ENCODE measurements at regions not wholly inside any gene's neighbourhood (a gene's known extent, or its start where the extent isn't known, plus 50 kb on each side); places are given as distances from the start of the nearest gene placed in this dataset.

DNA sequence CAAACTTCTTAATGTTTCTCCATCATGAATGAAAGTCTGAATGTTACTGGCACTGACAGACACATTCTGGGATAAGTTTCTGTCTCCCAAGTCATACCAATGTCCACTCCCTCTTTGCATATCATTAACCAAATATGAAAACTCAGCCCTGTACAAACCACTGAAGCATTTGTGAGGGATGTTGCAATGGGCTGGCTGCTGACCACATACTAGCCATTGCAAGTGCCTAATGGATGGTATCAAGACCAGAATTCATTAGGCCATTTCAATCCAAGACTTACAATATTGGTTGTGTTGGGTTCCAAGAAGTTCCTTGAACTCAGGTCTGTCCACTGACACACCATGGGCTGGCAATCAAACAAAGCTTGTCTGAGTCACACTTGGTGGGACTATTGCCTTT lies 73.8 kb downstream of the CBLN2 start:
- DNase-seq (ENCODE audit: low spot score), result no peak

DNA sequence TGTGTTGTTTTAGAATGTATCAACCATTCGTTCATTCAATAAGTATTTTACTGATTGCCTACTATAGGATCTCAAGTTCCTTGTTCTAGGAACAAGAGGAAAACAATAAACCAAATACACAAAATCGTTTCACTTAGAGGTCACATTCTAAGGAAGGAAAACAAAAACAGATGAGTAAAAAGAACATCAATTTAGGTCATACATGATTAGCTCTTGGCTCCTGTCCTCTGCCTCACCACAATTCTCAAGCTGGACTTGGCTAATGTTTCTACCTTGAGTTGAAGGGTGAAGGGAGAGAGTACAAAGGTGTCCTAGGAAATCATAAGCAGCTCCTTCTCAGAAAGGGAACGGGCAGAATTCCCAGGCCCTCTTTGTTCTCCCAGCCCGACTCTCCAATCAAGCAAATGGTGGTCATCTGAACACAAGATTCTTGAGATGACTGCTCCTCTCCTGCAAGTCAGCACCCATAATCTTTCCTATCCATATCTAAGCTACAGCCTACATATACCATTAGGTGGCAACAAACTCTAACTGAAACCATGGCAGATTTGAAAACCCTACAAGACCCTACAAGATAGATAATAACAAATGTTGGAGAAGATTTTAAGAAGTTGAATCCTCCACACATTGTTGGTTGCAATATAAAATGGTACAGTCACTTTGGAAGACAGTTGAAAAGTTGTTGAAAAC lies 76.0 kb downstream of the CBLN2 start:
- no peak for DNase-seq (ENCODE audit: low spot score)

DNA sequence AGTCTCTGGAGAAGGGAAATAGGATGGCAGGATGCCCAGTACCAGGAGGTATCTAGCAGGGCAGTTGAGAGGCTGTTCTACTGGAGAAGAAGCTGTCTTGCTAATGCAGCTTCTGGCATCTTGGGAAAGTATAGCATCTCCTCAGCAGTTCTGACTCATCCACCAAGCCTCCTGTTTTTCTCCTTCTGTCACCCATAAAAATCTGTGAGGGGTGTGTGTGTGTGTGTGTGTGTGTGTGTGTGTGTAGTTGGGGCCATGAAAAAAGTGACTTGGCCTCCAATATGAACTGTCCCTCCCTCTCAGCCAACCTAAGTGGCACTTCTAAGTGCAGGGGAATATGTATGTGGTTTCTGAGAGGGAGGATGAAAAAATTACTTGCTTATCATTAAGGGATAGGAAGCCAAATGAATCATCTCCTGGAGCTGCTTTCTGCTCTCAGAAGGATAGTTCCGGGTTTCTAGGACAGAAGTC lies 83.9 kb downstream of the CBLN2 start:
- no peak for DNase-seq (ENCODE audit: low spot score)

GRCh38 chr18:72458271-72458670 lies 85.9 kb downstream of the CBLN2 start:
- no peak for DNase-seq (ENCODE audit: low spot score)

DNA sequence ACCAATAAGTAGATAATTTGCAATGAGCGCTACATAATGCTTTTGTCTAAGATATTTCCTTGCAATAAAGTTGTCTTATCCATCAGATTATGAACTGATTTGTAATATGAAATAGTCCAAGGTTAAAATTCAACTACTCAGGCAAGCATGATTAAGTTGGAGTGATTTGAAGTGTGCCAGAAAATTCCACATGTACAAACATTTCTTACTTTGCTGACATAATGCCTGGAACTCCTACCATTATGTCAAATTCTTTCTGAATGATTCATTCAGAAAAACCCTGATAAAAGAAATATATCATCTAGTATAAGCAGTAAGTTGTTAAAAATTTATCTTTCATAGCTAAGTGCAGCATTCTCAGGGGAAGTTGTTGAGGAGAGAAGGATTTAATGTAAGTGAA lies 87.3 kb downstream of the CBLN2 start:
- DNase-seq (ENCODE audit: low spot score), result no peak

GRCh38 chr18:72452328-72452727 lies 91.8 kb downstream of the CBLN2 start:
- no peak for DNase-seq (ENCODE audit: low spot score)

DNA sequence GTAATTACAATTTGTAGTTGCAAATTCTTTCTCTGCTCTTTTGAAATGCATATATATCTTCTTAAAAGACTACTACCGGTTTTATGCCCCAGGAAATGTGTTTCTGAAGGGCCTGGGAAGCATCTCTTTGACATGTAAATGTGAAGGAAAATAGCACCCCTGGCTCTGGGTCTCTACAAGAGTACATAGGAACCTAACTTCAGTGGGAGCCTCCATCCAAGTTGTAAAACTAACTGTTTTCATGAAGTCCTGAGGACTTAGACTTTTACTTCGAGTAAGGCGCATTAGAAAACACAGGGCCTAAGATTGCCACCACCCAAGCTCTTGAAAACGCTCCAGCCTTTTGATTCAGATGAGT lies 99.4 kb downstream of the CBLN2 start:
- DNase-seq (ENCODE audit: low spot score), result no peak

- DNase-seq (ENCODE audit: low spot score), result no peak
Observed at GRCh38 chr18:72444111-72444797, 99.9 kb downstream of the CBLN2 start.

DNA sequence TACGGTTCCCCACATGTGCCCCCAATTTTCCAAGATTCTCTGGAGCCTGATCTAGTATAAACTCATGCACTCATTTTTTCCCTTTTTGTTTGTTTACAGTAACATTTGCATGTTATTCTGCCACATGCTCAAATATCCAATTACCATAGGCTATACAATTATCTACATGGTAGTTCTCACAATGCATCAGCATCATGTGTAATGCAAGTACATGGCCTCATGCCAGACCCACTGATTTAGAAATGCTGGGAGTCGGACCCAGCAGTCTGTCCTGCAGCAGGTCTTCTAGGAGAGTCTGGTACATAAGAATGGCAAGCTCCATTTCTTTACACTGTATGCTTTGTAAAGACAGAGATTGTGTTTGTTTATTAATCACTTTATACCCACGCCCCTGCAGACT lies 107.7 kb downstream of the CBLN2 start:
- DNase-seq (ENCODE audit: low spot score), result no peak

GRCh38 chr18:72433756-72434155 lies 110.4 kb downstream of the CBLN2 start:
- no peak for DNase-seq (ENCODE audit: low spot score)

DNA sequence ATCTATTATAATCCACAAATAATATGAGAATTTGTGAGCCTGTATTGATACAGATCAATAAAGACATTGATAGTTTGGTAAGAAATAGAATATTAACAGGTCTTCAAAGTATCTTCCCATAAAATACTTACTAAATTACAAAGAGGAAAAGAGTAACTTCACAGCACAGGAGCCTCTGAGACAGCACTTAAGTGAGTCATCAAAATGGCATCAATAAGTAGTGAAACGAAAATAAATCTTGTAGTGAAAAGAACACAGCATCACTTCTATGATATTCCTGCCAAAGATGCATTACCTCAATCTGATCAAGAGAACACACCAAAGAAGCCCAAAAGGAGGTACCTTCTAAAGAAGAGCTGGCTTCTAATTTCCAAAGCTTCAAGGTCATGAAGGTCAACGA lies 116.4 kb downstream of the CBLN2 start:
- no peak for DNase-seq (ENCODE audit: low spot score)

- DNase-seq (ENCODE audit: low spot score), result no peak
Observed at GRCh38 chr18:72419914-72420313, 124.2 kb downstream of the CBLN2 start.

DNA sequence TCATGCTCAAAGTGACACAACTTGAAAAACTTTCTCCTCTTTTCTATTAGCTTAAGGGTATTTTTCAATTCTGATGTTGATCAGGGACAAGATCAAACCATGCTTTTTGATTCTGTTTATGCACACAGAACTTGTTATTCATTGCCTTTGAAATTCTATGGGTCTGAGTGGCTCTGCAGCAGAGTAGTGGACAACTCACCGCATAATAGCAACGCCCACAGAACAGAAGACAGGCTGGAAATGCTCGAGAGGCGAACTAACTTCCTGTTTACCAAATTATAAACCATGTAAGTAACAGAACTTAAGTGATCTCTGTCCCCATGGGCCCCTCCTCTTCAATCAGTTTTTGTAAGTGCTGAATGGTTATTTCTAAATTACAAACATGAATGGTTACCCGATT lies 131.2 kb downstream of the CBLN2 start:
- DNase-seq (ENCODE audit: low spot score), result no peak

DNA sequence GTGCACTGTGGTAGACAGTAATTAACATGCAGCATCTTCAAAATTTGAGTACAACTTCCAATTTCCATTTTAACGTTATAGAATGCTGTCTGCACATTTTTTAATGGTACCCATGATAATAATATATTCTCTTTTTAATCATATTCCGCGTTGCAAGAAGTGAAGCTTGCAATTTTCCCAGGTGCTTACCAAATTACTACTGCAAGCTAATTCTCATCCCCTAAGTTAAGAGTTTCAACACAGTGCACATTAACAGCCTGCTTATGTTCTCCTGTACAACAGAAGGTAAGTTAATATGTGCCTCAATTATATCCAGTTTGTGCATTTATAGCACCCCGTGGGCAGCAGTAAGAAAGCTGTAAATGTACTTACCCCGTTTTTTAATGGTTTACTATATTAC lies 132.9 kb downstream of the CBLN2 start:
- no peak for DNase-seq (ENCODE audit: low spot score)

- no peak for DNase-seq (ENCODE audit: low spot score)
Observed at GRCh38 chr18:72410399-72410798, 133.7 kb downstream of the CBLN2 start.

GRCh38 chr18:72409903-72410302 lies 134.2 kb downstream of the CBLN2 start:
- DNase-seq (ENCODE audit: low spot score), result no peak

DNA sequence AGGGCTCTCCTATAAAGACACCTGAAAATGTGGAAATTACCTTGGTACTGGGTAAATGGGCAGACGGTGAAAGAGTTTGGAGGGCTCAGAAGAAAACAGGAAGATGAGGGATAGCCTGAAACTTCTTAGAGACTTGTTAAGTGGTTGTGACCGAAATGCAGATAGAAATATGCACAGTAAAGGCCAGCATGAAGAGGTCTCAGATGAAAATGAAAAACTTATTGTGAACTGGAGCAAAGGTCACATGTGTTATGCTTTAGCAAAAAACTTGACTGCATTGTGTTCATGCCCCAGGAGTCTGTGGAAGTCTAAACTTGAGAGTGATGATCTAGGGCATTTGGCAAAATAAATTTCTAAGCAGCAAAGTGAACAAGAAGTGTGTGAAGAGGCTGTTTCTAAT lies 137.1 kb downstream of the CBLN2 start:
- no peak for DNase-seq (ENCODE audit: low spot score)

DNA sequence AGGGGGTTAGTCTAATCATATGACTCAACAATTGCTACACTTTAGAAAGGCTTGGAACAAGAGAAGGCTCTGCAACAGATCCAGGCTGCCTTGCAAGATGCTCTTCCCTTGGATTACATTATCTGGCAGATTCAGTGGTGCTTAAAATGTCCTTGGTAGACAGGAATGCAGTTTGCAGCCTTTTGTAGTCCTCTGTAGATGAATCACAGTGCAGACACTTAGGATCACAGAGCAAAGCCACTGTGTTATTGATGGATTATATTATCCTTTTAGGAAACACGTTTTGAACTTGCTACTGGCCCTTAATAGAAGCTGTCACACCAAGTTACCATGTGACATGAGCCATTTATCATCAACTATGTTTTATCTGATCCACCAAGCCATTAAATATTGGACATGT lies 152.2 kb downstream of the CBLN2 start:
- DNase-seq (ENCODE audit: low spot score), result no peak

DNA sequence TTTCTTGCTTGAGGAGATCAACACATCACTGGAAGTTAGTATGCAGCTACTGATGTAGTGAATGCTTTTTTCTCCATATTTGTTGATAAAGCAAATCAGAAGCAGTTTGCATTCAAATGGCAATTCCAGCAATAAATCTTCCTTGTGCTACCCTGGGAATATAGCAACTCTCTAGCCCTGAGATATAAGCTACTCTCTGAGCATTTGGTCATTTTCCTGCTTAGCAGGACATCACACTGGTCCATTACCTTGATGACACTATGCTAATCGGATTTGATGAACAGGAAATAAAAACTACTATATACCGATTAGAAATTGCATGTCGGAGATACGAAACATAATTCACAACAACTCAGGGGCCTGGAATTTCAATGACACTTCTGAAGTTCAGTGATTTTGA lies 152.7 kb downstream of the CBLN2 start:
- DNase-seq (ENCODE audit: low spot score), result no peak

DNA sequence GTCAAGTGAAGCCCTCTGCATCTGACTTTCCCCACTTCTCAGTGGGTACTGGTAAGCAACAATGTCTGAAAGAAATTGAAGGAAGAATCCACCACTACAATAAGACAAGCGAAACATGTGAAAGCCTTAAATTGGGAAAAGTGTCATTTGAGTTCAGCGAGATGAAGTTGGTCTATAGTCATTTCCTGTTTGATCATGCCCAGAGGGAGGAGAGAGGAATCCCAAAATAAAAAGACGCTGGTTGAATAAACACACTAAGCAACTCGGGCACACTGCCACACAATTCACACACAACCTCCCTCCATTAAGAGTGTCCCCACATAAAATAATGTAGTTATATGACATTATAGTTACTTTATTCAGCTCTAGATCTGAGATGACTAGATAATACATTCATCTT lies 166.1 kb downstream of the CBLN2 start:
- DNase-seq (ENCODE audit: low spot score), result no peak

- no peak for DNase-seq (ENCODE audit: low spot score)
Observed at GRCh38 chr18:72376256-72376655, 167.9 kb downstream of the CBLN2 start.

DNA sequence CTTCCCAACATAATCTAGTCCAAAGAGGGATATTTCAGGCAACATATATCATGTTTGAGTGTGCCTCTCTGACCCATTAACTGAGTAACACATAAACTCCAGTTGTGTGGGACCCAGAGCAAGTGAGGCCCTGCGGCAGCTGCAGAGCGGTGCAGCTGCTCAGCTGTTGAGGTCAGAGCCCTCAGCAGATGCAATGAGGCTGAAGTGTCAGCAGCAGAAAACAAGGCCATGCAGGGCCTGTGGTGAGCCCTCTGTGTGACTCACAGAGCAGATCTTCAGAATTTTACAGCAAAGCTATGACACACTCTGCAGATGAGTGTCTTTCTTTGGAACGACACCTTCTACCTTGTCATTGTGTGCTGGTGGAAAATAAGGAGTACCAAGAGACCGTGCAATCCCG lies 168.5 kb downstream of the CBLN2 start:
- no peak for DNase-seq (ENCODE audit: low spot score)

DNA sequence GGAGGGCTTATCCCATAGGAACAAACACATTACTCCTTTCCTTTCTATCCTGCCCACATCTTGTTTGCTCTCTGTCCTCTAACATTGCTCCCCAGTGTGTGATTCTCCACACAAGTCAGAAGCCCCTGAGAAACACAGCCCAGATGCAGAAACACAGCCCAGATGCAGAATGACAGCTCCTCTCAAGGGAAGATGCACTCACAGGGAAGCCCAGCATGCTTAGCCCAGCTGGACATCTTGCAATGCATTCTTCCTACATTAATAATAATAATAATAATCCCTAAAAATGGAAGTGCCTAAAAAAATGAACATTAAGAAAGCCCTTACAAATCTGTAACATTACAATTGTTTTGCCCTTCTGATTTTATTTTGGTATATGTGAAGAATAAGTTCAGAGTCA lies 172.1 kb downstream of the CBLN2 start:
- no peak for DNase-seq (ENCODE audit: low spot score)

GRCh38 chr18:72368308-72368707 lies 175.8 kb downstream of the CBLN2 start:
- DNase-seq (ENCODE audit: low spot score), result no peak

Measured in D341Med (cell line).